ENCODE measurements at regions not wholly inside any gene's neighbourhood (a gene's known extent, or its start where the extent isn't known, plus 50 kb on each side); places are given as distances from the start of the nearest gene placed in this dataset.

DNA sequence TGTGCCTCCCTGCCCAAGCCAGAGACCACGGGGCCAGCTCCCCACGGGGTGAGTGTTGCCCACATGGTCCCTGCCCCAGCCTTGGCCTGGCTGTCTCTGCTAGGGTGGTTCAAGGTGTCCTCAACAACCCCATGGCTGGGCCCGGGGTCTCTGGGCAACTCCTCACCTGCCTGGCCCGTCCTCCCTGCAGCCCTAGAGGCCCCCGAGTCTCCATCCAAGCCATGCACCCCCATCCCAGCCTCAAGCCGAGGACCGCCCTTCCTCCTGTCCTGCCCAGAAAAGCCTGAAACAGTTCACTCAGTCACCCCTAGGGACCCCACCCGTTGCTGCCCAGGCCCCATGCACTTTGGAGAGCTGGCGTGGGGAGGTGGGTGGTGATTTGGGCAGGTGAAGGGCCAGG, 120.9 kb downstream of the FAM53A start:
- H3K4me3 ChIP-seq = no peak overlapping the region
- peaks cover 0 to 97% (median 58%) of the 10 kb centered on the region in 7 donors for H3K27me3 ChIP-seq (replicated peaks in 1 of 7)
- H3K9me3 ChIP-seq = no peaks in the 10 kb centered on the region
- no peaks in the 10 kb centered on the region for H3K36me3 ChIP-seq
- no peak overlapping the region for H3K27ac ChIP-seq
- TF ChIP-seq, protein P1, sequence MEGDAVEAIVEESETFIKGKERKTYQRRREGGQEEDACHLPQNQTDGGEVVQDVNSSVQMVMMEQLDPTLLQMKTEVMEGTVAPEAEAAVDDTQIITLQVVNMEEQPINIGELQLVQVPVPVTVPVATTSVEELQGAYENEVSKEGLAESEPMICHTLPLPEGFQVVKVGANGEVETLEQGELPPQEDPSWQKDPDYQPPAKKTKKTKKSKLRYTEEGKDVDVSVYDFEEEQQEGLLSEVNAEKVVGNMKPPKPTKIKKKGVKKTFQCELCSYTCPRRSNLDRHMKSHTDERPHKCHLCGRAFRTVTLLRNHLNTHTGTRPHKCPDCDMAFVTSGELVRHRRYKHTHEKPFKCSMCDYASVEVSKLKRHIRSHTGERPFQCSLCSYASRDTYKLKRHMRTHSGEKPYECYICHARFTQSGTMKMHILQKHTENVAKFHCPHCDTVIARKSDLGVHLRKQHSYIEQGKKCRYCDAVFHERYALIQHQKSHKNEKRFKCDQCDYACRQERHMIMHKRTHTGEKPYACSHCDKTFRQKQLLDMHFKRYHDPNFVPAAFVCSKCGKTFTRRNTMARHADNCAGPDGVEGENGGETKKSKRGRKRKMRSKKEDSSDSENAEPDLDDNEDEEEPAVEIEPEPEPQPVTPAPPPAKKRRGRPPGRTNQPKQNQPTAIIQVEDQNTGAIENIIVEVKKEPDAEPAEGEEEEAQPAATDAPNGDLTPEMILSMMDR (IDR thresholded peaks at IDR 0.05 in 8 of 11, conservative IDR thresholded peaks at IDR 0.05 in 3 of 11) = no peak
- TF ChIP-seq POLR2AphosphoS5 (IDR thresholded peaks at IDR 0.05) (no peak), POLR2A (IDR thresholded peaks at IDR 0.05) (no peak)
- H3K4me1 ChIP-seq = peaks cover 0 to 15% (median 3%) of the 10 kb centered on the region in 6 donors
- WGBS, 5 donors = 66 to 81% (median 72%) methylated on average over 5 to 9 of the region's 9 CpGs
- no peak for DNase-seq
- intact Hi-C loops (cut with DNase I; ENCODE audit: low total_unique reads) = no loop called here

DNA sequence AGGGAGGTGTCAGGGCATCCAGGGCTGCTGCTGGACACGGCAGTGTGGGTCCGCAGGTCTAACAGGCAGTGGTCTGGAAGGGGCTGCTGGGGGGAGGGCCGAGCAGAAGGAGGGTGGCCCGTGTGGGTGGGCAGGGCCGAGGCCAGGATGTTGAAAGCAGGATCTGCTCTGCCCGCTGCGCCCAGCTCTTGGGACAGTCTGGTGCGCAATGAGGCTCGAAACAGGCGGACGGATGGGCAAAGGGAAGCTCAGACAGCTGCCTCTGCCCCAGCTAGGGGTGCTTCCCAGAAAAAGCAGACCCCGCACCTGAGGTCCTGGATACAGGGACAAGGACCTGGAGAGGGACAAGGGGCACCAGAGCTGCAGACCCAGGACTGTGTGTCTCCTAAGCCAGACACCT, 121.3 kb downstream of the FAM53A start:
- no peak for DNase-seq
- Histone ChIP-seq H3K4me1 (peaks cover 0 to 10% (median 1%) of the 10 kb centered on the region in 6 donors), H3K27me3 (replicated peaks in 1 of 7) (peaks cover 0 to 97% (median 54%) of the 10 kb centered on the region in 7 donors), H3K4me3 (no peak overlapping the region), H3K36me3 (no peaks in the 10 kb centered on the region), H3K9me3 (no peaks in the 10 kb centered on the region), H3K27ac (no peak overlapping the region)
- 79 to 85% (median 82%) methylated on average over 12 of the region's 12 CpGs for WGBS, 5 donors
- intact Hi-C loops (cut with DNase I; ENCODE audit: low total_unique reads) = no loop called here
- TF ChIP-seq POLR2A (IDR thresholded peaks at IDR 0.05) (no peak), POLR2AphosphoS5 (IDR thresholded peaks at IDR 0.05) (no peak)
- TF ChIP-seq, protein P1 (IDR thresholded peaks at IDR 0.05 in 8 of 11, conservative IDR thresholded peaks at IDR 0.05 in 3 of 11) = no peak

DNA sequence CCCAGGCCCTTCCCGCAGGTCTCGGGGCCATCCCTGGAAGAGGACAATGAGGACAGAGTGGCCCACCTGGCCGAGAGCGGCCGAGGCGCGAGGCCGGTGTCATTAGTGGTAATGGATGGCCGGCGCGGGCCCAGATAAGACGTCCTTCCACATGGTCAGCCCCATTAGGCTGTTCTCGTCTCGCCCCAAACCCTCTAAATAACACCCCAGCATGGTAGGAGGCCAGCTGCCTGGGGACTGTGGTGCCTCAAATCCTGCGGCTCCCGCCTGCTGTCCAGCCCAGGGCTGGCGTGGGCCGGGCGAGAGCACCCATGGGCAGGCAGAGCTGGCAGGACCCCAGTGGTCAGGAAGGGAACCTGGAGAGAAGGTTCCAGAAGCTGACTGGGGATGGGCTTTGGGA, 121.7 kb downstream of the FAM53A start:
- peaks cover 0 to 6% (median 0%) of the 10 kb centered on the region in 6 donors for H3K4me1 ChIP-seq
- no peaks in the 10 kb centered on the region for H3K36me3 ChIP-seq
- no peak overlapping the region for H3K4me3 ChIP-seq
- intact Hi-C loops (cut with DNase I; ENCODE audit: low total_unique reads) = no loop called here
- 69 to 85% (median 79%) methylated on average over 16 to 19 of the region's 19 CpGs for WGBS, 5 donors
- H3K27ac ChIP-seq = no peak overlapping the region
- TF ChIP-seq POLR2AphosphoS5 (IDR thresholded peaks at IDR 0.05) (no peak), POLR2A (IDR thresholded peaks at IDR 0.05) (no peak)
- TF ChIP-seq, protein P1 (IDR thresholded peaks at IDR 0.05 in 8 of 11, conservative IDR thresholded peaks at IDR 0.05 in 3 of 11) = no peak
- H3K27me3 ChIP-seq (replicated peaks in 1 of 7) = peaks cover 0 to 97% (median 50%) of the 10 kb centered on the region in 7 donors
- H3K9me3 ChIP-seq = no peaks in the 10 kb centered on the region
- DNase-seq = no peak

DNA sequence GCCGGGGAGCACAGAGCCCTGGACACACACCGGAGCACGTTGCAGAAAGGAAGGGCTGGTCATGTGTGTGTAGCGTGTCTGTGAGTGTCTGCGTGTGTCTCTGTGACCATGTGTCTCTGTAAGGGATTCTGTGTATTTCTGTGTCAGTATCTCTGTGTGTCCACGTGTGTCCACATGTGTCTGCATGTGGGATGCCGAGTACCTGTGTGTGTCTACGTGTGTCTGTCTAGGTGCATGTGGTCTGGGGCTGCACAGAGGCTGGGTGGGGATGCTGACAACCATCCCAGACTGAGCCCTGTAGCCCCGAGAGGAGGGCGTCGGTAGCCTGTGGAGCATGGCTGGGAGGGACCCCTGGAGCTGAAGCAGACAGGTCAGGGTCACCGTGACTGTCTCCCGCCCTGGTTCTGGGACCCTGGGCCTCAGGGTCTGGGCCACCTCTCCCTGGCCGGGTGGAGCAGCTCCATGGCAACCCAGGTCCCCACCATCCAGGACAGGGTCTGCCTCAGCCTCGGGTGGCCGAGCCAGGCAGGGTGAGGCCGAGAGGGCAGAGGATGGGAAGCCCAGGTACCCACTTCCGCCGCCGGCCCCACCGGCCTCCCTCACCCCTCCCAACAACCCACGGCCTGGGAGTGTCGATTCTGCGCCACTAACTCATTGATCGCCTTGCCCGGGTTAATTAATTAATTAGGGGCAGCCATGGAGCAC, 122.7 kb downstream of the FAM53A start:
- no peaks in the 10 kb centered on the region for H3K9me3 ChIP-seq
- intact Hi-C loops (cut with DNase I; ENCODE audit: low total_unique reads) = no loop called here
- H3K36me3 ChIP-seq = no peaks in the 10 kb centered on the region
- no peak overlapping the region for H3K27ac ChIP-seq
- DNase-seq = no peak
- peaks cover 0 to 7% (median 0%) of the 10 kb centered on the region in 6 donors for H3K4me1 ChIP-seq
- peaks cover 0 to 97% (median 50%) of the 10 kb centered on the region in 7 donors for H3K27me3 ChIP-seq (replicated peaks in 1 of 7)
- WGBS, 5 donors = 83 to 87% (median 86%) methylated on average over 20 to 26 of the region's 26 CpGs
- TF ChIP-seq POLR2A (IDR thresholded peaks at IDR 0.05) (no peak), POLR2AphosphoS5 (IDR thresholded peaks at IDR 0.05) (no peak)
- TF ChIP-seq, protein P1 (IDR thresholded peaks at IDR 0.05 in 8 of 11, conservative IDR thresholded peaks at IDR 0.05 in 3 of 11) = no peak
- H3K4me3 ChIP-seq = no peak overlapping the region
